ENCODE measurements at regions not wholly inside any gene's neighbourhood (a gene's known extent, or its start where the extent isn't known, plus 50 kb on each side); places are given as distances from the start of the nearest gene placed in this dataset.

DNA sequence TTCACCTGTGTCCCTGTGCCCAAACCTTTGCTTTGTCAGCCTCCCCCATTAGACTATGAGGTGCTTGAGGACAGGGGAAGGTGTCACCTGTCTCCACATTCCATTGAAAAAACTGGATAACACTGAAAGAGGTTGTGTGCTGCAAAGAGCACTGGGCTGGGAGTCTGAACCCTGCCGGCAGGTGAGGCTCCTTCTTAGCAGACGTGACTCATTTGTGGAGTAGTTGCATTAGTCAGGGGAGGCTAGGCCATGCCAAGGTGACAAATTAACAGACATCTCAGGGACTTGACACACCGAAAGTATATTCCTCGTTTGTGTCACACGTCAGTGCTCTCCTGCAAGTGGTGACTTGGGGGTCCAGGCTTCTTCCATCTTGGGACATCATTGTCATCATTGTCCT, 95.9 kb upstream of the STX18 start:
- Histone ChIP-seq H3K4me1 (replicated peaks in 1 of 2; ENCODE audit: control insufficient read depth in 2 of 2, insufficient read depth in 2 of 2, low read length in 2 of 2) (no peaks in the 10 kb centered on the region), H3K27me3 (ENCODE audit: control insufficient read depth in 2 of 2, insufficient read depth in 2 of 2, low read length in 2 of 2) (peaks cover 17 to 29% of the 10 kb centered on the region in 2 experiments; a peak in 3 of 5 replicates), H3K9me3 (replicated peaks; ENCODE audit: control insufficient read depth, insufficient read depth, low read depth, low read length) (peaks cover 2% of the 10 kb centered on the region; the same call in 1 of the 2 replicates), H3K4me2 (ENCODE audit: insufficient read depth, low read length) (no peak overlapping the region), H3K9me1 (ENCODE audit: control insufficient read depth, insufficient read depth, low read length) (no peaks in the 10 kb centered on the region), H3K36me3 (ENCODE audit: control insufficient read depth, insufficient read depth, low read length) (no peaks in the 10 kb centered on the region), H2AFZ (ENCODE audit: low read depth, low read length) (no peak overlapping the region), H3K79me2 (ENCODE audit: control insufficient read depth, insufficient read depth, low read length) (no peaks in the 10 kb centered on the region), H3K27ac (ENCODE audit: extremely low read depth, low read depth, low read length) (no peak overlapping the region), H3K4me3 (no peak overlapping the region), H4K20me1 (replicated peaks; ENCODE audit: control insufficient read depth, insufficient read depth, low read length) (peaks cover 4% of the 10 kb centered on the region; the same call in 1 of the 2 replicates), H3K9ac (ENCODE audit: insufficient read depth in 1 of 2, low read depth in 2 of 2, low read length in 2 of 2) (no peak overlapping the region)
- intact Hi-C loops (cut with micrococcal nuclease), result no loop called here
- 10% methylated on average over 5 of the region's 5 CpGs for WGBS (ENCODE audit: insufficient coverage, low coverage, missing lambda C conversion rate)
- TF ChIP-seq NCOR1 (IDR thresholded peaks at IDR 0.05), result no peak
- TF ChIP-seq PRPF4 (IDR thresholded peaks at IDR 0.05; ENCODE audit: insufficient read depth, low read depth, low read length, poor library complexity, severe bottlenecking), result no peak
- TF ChIP-seq, protein P1, sequence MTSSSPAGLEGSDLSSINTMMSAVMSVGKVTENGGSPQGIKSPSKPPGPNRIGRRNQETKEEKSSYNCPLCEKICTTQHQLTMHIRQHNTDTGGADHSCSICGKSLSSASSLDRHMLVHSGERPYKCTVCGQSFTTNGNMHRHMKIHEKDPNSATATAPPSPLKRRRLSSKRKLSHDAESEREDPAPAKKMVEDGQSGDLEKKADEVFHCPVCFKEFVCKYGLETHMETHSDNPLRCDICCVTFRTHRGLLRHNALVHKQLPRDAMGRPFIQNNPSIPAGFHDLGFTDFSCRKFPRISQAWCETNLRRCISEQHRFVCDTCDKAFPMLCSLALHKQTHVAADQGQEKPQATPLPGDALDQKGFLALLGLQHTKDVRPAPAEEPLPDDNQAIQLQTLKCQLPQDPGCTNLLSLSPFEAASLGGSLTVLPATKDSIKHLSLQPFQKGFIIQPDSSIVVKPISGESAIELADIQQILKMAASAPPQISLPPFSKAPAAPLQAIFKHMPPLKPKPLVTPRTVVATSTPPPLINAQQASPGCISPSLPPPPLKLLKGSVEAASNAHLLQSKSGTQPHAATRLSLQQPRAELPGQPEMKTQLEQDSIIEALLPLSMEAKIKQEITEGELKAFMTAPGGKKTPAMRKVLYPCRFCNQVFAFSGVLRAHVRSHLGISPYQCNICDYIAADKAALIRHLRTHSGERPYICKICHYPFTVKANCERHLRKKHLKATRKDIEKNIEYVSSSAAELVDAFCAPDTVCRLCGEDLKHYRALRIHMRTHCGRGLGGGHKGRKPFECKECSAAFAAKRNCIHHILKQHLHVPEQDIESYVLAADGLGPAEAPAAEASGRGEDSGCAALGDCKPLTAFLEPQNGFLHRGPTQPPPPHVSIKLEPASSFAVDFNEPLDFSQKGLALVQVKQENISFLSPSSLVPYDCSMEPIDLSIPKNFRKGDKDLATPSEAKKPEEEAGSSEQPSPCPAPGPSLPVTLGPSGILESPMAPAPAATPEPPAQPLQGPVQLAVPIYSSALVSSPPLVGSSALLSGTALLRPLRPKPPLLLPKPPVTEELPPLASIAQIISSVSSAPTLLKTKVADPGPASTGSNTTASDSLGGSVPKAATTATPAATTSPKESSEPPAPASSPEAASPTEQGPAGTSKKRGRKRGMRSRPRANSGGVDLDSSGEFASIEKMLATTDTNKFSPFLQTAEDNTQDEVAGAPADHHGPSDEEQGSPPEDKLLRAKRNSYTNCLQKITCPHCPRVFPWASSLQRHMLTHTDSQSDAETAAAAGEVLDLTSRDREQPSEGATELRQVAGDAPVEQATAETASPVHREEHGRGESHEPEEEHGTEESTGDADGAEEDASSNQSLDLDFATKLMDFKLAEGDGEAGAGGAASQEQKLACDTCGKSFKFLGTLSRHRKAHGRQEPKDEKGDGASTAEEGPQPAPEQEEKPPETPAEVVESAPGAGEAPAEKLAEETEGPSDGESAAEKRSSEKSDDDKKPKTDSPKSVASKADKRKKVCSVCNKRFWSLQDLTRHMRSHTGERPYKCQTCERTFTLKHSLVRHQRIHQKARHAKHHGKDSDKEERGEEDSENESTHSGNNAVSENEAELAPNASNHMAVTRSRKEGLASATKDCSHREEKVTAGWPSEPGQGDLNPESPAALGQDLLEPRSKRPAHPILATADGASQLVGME (CRISPR knock-in tag; IDR thresholded peaks at IDR 0.05), result no peak
- TF ChIP-seq ELF2 (CRISPR knock-in tag; IDR thresholded peaks at IDR 0.05), result no peak
- TF ChIP-seq ZNF232 (CRISPR knock-in tag; IDR thresholded peaks at IDR 0.05), result no peak
- TF ChIP-seq CREB1 (IDR thresholded peaks at IDR 0.05), result no peak
- no peak for TF ChIP-seq CREB1 (CRISPR knock-in tag; IDR thresholded peaks at IDR 0.05)
- TF ChIP-seq TSC22D4 (tag; IDR thresholded peaks at IDR 0.05), result no peak
- TF ChIP-seq RBM34 (IDR thresholded peaks at IDR 0.05; ENCODE audit: borderline replicate concordance, insufficient read depth, low read length), result no peak
- TF ChIP-seq, protein P2, sequence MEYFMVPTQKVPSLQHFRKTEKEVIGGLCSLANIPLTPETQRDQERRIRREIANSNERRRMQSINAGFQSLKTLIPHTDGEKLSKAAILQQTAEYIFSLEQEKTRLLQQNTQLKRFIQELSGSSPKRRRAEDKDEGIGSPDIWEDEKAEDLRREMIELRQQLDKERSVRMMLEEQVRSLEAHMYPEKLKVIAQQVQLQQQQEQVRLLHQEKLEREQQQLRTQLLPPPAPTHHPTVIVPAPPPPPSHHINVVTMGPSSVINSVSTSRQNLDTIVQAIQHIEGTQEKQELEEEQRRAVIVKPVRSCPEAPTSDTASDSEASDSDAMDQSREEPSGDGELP (CRISPR knock-in tag; IDR thresholded peaks at IDR 0.05; ENCODE audit: borderline replicate concordance), result no peak
- TF ChIP-seq KHSRP (IDR thresholded peaks at IDR 0.05), result no peak
- TF ChIP-seq SIRT6 (IDR thresholded peaks at IDR 0.05; ENCODE audit: low read depth, low read length), result no peak
- no peak for TF ChIP-seq SREBF1 (IDR thresholded peaks at IDR 0.05; ENCODE audit: borderline replicate concordance, low read depth, low read length)
- no peak for TF ChIP-seq HDAC1 (IDR thresholded peaks at IDR 0.05)
- no peak for TF ChIP-seq NFIC (IDR thresholded peaks at IDR 0.05)
- no peak for TF ChIP-seq ZNF174 (CRISPR knock-in tag; IDR thresholded peaks at IDR 0.05)
- TF ChIP-seq ZNF586 (CRISPR knock-in tag; conservative IDR thresholded peaks at IDR 0.05), result no peak
- TF ChIP-seq ZKSCAN8 (CRISPR knock-in tag; IDR thresholded peaks at IDR 0.05), result no peak
- TF ChIP-seq, protein P3, sequence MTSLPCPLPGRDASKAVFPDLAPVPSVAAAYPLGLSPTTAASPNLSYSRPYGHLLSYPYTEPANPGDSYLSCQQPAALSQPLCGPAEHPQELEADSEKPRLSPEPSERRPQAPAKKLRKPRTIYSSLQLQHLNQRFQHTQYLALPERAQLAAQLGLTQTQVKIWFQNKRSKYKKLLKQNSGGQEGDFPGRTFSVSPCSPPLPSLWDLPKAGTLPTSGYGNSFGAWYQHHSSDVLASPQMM (CRISPR knock-in tag; IDR thresholded peaks at IDR 0.05), result no peak
- DNase-seq (ENCODE audit: extremely low read depth in 1 of 4, low spot score in 3 of 4), result no peak
- in situ Hi-C loops (cut with MboI), result no loop called here
- ATAC-seq, result no peak
- ChIA-PET POLR2A (no interaction called here), CTCF (ENCODE audit: low intra/inter-chr PET ratio) (no interaction called here)
- FAIRE-seq, result no peak
- BruUV-seq (replicated peaks), result no TSS peak

Data from K562 (cell line).